ENCODE measurements at regions not wholly inside any gene's neighbourhood (a gene's known extent, or its start where the extent isn't known, plus 50 kb on each side); places are given as distances from the start of the nearest gene placed in this dataset.
A peak's percentile ranks its signal among the peaks of the same experiment; 100 is the strongest.

GRCh38 chr6:129774697-129775447 lies 64.9 kb upstream of the ARHGAP18 start (continued):
- TF ChIP-seq USF2 (IDR thresholded peaks at IDR 0.05; ENCODE audit: low read depth, low read length) (no peak), USF2 (CRISPR knock-in tag; IDR thresholded peaks at IDR 0.05; ENCODE audit: borderline replicate concordance) (no peak), TFDP1 (CRISPR knock-in tag; IDR thresholded peaks at IDR 0.05; ENCODE audit: borderline replicate concordance) (no peak), PCBP1 (IDR thresholded peaks at IDR 0.05; ENCODE audit: borderline replicate concordance, low read depth, low read length) (no peak), CBX5 (CRISPR knock-in tag; IDR thresholded peaks at IDR 0.05; ENCODE audit: borderline replicate concordance) (peak; percentile 65; the same call in 1 of the 2 replicates), TFE3 (CRISPR knock-in tag; IDR thresholded peaks at IDR 0.05) (no peak), ZNF768 (CRISPR knock-in tag; IDR thresholded peaks at IDR 0.05) (no peak), ZNF17 (CRISPR knock-in tag; IDR thresholded peaks at IDR 0.05) (no peak), ZNF124 (CRISPR knock-in tag; IDR thresholded peaks at IDR 0.05) (peak; percentile 59; the same call in 1 of the 2 replicates), ZNF367 (CRISPR knock-in tag; IDR thresholded peaks at IDR 0.05; ENCODE audit: borderline replicate concordance) (no peak), ZNF543 (CRISPR knock-in tag; IDR thresholded peaks at IDR 0.05) (no peak), CENPT (CRISPR knock-in tag; IDR thresholded peaks at IDR 0.05; ENCODE audit: low read depth) (no peak), SETDB1 (CRISPR knock-in tag; IDR thresholded peaks at IDR 0.05; ENCODE audit: borderline replicate concordance) (no peak), SRSF9 (IDR thresholded peaks at IDR 0.05; ENCODE audit: borderline replicate concordance, insufficient read depth, low read depth, low read length, poor library complexity, severe bottlenecking) (no peak), SMYD3 (CRISPR knock-in tag; IDR thresholded peaks at IDR 0.05) (peak; percentile 74; the same call in 1 of the 2 replicates), ZNF12 (CRISPR knock-in tag; IDR thresholded peaks at IDR 0.05) (no peak), NFATC3 (CRISPR knock-in tag; IDR thresholded peaks at IDR 0.05) (no peak), NFIB (CRISPR knock-in tag; IDR thresholded peaks at IDR 0.05; ENCODE audit: borderline replicate concordance) (no peak), DNMT1 (CRISPR knock-in tag; IDR thresholded peaks at IDR 0.05) (no peak), NR3C1 (CRISPR knock-in tag; IDR thresholded peaks at IDR 0.05) (no peak), ZNF160 (CRISPR knock-in tag; IDR thresholded peaks at IDR 0.05) (0 out of 2 replicates have a peak, but pooled peaks have one; percentile 9), ZNF883 (CRISPR knock-in tag; IDR thresholded peaks at IDR 0.05; ENCODE audit: not compliant biosample characterization) (no peak), IKZF4 (CRISPR knock-in tag; IDR thresholded peaks at IDR 0.05; ENCODE audit: borderline replicate concordance, low read depth, not compliant biosample characterization) (no peak), WIZ (CRISPR knock-in tag; IDR thresholded peaks at IDR 0.05) (no peak), ZNF747 (CRISPR knock-in tag; IDR thresholded peaks at IDR 0.05; ENCODE audit: borderline replicate concordance) (0 out of 2 replicates have a peak, but pooled peaks have one; percentile 58), NCOR1 (IDR thresholded peaks at IDR 0.05; ENCODE audit: borderline replicate concordance, low read length) (no peak), MTA3 (CRISPR knock-in tag; IDR thresholded peaks at IDR 0.05) (no peak)

Data from HepG2 (cell line).